Stimulated activated CD4-positive, alpha-beta T cell treated with anti-CD3 and anti-CD28 coated beads, Interleukin-15, amount 100 ng/mL, for 24 hours (primary cell): ENCODE measurements at regions not wholly inside any gene's neighbourhood (a gene's known extent, or its start where the extent isn't known, plus 50 kb on each side); places are given as distances from the start of the nearest gene placed in this dataset.

Source experiments
- DNase-seq: peaks from one replicate; pipeline ENCODE4 v3.0.0-alpha.2; 2020

- DNase-seq = no peak
Measured at GRCh38 chr6:145044641-145045246, 690.6 kb downstream of the EPM2A start.

- no peak for DNase-seq
Measured at GRCh38 chr6:145045582-145045981, 689.7 kb downstream of the EPM2A start.

GRCh38 chr6:145047891-145048290, 687.4 kb downstream of the EPM2A start:
- DNase-seq = no peak

GRCh38 chr6:145051661-145052060, 683.7 kb downstream of the EPM2A start:
- DNase-seq = no peak

GRCh38 chr6:145055567-145055966, 679.8 kb downstream of the EPM2A start:
- DNase-seq = no peak

GRCh38 chr6:145060714-145061113, 674.6 kb downstream of the EPM2A start:
- DNase-seq = no peak

GRCh38 chr6:145063091-145063490, 672.2 kb downstream of the EPM2A start:
- DNase-seq = no peak

GRCh38 chr6:145067430-145067829, 667.9 kb downstream of the EPM2A start:
- no peak for DNase-seq

- DNase-seq = no peak
Measured at GRCh38 chr6:145068577-145068976, 666.7 kb downstream of the EPM2A start.

GRCh38 chr6:145069966-145070365, 665.4 kb downstream of the EPM2A start:
- no peak for DNase-seq

- no peak for DNase-seq
Measured at GRCh38 chr6:145070791-145071190, 664.5 kb downstream of the EPM2A start.

GRCh38 chr6:145071836-145072235, 663.5 kb downstream of the EPM2A start:
- no peak for DNase-seq

- no peak for DNase-seq
Measured at GRCh38 chr6:145073811-145074210, 661.5 kb downstream of the EPM2A start.

- DNase-seq = no peak
Measured at GRCh38 chr6:145074805-145075204, 660.5 kb downstream of the EPM2A start.

GRCh38 chr6:145075425-145075824, 659.9 kb downstream of the EPM2A start:
- no peak for DNase-seq

- DNase-seq = no peak
Measured at GRCh38 chr6:145076115-145076841, 659.0 kb downstream of the EPM2A start.

- DNase-seq = no peak
Measured at GRCh38 chr6:145077382-145077781, 657.9 kb downstream of the EPM2A start.

- no peak for DNase-seq
Measured at GRCh38 chr6:145080651-145081050, 654.7 kb downstream of the EPM2A start.

GRCh38 chr6:145081677-145082076, 653.6 kb downstream of the EPM2A start:
- DNase-seq = no peak

- no peak for DNase-seq
Measured at GRCh38 chr6:145082359-145082758, 653.0 kb downstream of the EPM2A start.

GRCh38 chr6:145086197-145086596, 649.1 kb downstream of the EPM2A start:
- DNase-seq = no peak

GRCh38 chr6:145087034-145087433, 648.3 kb downstream of the EPM2A start:
- no peak for DNase-seq

GRCh38 chr6:145090801-145091585, 644.3 kb downstream of the EPM2A start:
- DNase-seq = no peak

GRCh38 chr6:145091586-145092142, 643.7 kb downstream of the EPM2A start:
- DNase-seq = no peak
